Astrocyte of the hippocampus (primary cell): ENCODE measurements at regions not wholly inside any gene's neighbourhood (a gene's known extent, or its start where the extent isn't known, plus 50 kb on each side); places are given as distances from the start of the nearest gene placed in this dataset.

Source experiments
- DNase-seq: peaks from one replicate; pipeline ENCODE4 v3.0.0; 2011; ENCODE audit warnings: low read depth, low spot score

DNA sequence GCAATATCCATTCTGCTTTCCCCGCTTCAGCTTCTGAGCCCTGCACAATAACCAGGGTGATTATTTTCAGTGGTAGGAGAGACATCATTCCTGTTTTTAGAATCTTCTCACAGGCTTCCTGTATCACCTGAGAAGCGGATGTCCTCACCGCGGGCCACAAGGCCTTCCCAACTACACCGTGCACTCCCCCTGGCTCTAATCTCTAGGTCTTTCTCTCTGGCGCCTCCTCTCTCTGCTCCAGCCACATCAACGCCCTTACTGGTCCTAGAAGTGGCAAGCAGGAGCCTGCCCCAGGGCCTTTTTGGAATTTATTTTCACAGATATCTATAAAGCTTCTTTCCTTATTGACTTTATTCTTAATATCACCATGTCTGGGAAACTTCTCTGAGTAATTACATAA, 675.2 kb upstream of the FRG1 start:
- DNase-seq = no peak

GRCh38 chr4:189267312-189267965, 673.2 kb upstream of the FRG1 start:
- no peak for DNase-seq

- no peak for DNase-seq
Observed at GRCh38 chr4:189278597-189279165, 662.0 kb upstream of the FRG1 start.

DNA sequence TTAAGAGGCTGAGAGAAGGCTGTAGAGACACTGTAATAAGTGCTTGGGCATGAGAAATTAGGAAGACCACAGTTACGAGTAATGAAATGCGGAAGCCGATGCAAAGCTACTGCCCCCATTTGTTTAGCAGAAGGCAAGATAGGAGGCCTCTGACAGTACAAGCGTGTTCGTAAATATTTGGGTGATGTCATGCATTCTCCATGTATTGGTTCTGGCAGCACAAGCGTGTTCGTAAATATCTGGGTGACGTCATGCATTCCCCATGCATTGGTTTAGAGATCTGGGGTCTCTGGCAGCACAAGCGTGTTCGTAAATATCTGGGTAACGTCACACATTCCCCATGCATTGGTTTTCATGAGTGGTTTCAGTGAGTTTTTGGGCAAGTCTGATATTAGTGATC, 661.5 kb upstream of the FRG1 start:
- peak; percentile 8 for DNase-seq

DNA sequence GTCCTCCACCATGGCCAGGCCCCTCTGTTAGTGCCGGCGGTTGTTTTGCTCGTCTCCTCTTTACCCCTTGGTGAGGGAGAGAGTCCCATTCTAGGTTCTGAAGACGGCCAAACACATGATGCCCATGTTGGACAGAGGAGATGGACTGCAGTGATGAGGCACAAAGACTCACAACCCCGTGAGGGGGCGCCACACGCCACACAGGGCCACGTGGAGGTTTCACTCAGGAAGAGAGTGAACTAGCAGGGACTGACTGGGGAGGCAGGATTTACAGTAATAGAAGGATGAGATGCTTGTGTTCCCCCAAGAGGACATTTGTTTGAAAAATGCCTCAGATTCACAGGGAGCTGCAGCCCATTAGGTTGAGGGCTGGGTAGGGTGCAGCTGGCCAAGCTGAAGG, 655.3 kb upstream of the FRG1 start:
- DNase-seq = no peak

DNA sequence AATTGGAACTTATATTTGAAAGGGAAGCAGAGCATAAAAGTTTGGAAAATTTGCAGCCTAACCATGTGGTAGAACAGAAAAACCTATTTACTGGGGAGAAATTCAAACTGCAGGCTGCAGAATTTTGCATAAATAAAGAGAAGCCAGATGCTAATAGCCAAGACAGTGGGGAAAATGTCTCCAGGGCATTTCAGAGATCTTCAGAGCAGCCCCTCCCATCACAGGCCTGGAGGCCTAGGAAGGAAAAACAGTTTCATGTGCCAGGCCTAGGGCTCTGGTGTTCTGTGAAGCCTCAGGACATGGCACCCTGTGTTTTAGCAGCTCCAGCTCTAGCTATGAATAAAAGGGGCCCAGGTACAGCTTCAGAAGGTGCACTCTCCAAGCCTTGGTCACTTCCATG, 648.7 kb upstream of the FRG1 start:
- no peak for DNase-seq

- DNase-seq = no peak
Observed at GRCh38 chr4:189293459-189293858, 647.2 kb upstream of the FRG1 start.

- DNase-seq = no peak
Observed at GRCh38 chr4:189294574-189294973, 646.1 kb upstream of the FRG1 start.

- DNase-seq = no peak
Observed at GRCh38 chr4:189299706-189300105, 641.0 kb upstream of the FRG1 start.

DNA sequence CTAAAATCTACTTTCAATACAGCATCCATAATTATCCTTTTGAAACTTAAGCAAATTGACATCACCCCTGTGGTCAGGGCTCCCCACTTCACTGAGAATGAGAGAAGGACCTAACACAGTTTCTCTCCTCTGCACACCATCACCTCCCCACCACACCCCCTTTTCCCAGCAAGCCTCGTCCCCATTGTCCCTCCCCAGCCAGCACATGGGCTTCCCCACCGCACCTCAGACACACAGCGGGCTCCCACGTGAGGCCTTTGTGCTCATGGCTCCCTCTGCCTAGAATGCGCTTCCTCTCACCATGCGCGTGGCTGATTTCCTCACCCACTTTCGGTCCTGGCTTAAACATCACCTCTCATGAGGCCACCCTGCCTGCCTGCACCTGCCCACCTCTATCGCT, 639.0 kb upstream of the FRG1 start:
- DNase-seq = no peak

GRCh38 chr4:189302719-189303118, 638.0 kb upstream of the FRG1 start:
- no peak for DNase-seq

DNA sequence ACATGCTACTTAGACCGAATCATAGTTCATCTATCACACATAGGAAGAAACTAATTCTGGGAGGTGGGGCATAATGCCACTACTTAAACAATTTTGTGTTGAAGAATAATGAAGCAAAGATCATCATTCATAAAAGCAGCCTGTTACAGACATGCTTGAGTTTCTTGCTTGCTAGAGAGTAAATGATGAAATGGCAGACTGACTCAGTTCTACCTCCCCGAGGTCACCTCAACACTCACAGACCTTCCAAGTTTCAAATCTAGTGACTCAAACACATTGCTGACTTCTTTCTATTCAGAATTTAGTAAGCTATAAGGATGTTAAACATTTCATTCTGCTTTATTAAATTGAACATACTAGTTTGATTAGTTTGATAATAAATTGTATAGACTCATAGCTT, 636.5 kb upstream of the FRG1 start:
- no peak for DNase-seq

DNA sequence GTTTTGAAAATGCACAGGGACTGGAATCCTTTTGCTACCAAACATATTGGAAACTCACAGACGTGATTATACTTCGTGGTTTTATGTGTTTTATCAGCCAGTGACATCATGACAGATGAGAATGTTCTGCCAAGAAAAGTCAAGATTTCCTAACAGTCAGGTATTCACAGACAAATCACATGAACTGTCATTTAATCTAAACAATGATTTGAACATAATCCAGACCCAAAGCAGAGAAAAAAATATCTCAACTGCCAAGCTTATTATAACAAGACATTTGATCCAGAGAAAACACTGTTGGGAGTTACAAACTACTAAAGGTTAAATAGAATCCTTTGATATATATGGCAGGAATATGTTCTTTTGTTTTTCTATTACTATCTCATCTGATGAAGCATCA, 635.9 kb upstream of the FRG1 start:
- peak; percentile 30 for DNase-seq

- DNase-seq = no peak
Observed at GRCh38 chr4:189305500-189305899, 635.2 kb upstream of the FRG1 start.

- DNase-seq = no peak
Observed at GRCh38 chr4:189311251-189311650, 629.4 kb upstream of the FRG1 start.

GRCh38 chr4:189313064-189313463, 627.6 kb upstream of the FRG1 start:
- DNase-seq = no peak

- no peak for DNase-seq
Observed at GRCh38 chr4:189313861-189314513, 626.7 kb upstream of the FRG1 start.

DNA sequence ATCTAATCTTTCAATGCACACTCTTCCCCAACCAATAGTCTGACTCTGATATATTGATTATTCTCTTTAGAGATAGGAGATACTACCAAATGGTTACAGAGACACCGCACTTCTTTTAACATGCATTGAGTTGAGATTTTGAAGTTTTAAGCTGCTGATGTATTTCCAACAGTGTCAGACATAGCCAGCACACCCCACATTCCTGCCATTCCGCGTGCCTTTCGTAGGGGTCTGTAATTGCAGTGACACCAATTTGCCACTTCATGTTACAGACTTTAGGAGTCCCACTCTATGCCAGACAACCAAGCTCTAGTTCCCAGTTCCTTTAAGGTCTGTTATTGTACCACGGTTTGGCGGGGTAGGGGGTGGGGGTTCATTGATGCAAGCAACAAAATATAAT, 618.2 kb upstream of the FRG1 start:
- DNase-seq = no peak

- DNase-seq = no peak
Observed at GRCh38 chr4:189341881-189342280, 598.8 kb upstream of the FRG1 start.

DNA sequence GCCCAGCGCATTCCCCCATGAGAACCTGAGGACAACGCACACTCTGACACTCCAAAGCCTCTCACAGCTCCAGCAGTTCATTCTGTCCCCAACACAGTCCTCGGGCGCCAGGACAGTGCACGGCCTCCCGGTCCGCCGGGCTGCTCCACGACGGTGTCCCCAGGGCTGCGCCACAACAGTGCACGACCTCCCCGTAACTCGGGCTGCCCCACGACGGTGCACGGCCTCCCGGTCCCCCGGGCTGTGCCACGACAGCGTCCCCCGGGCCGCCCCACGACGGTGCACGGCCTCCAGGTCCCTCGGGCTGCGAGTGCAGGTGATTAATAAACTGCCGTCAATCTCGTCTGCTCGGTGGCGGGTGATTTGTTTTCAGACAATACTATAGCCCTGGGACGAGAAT, 585.1 kb upstream of the FRG1 start:
- no peak for DNase-seq

- no peak for DNase-seq
Observed at GRCh38 chr4:189362364-189362763, 578.3 kb upstream of the FRG1 start.

DNA sequence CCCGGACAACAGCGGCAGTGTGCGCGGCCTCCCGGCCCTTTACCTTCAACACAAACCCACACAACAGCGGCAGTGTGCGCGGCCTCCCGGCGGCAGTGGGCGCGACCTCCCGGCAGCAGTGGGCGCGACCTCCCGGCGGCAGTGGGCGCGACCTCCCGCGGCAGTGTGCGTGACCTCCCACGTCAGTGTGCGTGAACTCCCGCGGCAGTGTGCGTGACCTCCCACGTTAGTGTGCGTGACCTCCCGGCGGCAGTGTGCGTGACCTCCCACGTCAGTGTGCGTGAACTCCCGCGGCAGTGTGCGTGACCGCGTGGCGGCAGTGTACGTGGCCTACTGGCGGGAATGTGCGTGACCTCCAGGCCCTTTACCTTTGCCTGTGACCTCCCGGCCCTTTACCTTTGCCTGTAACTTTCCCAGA, 576.6 kb upstream of the FRG1 start:
- DNase-seq = no peak

- no peak for DNase-seq
Observed at GRCh38 chr4:189365451-189365850, 575.2 kb upstream of the FRG1 start.
